MM.1S (cell line): ENCODE measurements at regions not wholly inside any gene's neighbourhood (a gene's known extent, or its start where the extent isn't known, plus 50 kb on each side); places are given as distances from the start of the nearest gene placed in this dataset.

Source experiments
- CTCF ChIP-seq: fragments of 300-600 bp; sonication (generic); IDR thresholded peaks from 2 replicates; pipeline ENCODE4 v1.5.1; 2016; ENCODE audit warnings: antibody characterized with exemption, low read length, mixed read lengths
- EZH2 ChIP-seq: fragments of 300-600 bp; sonication (generic); optimal IDR thresholded peaks from 2 replicates; pipeline ENCODE3; 2017; ENCODE audit warnings: low read depth, mild to moderate bottlenecking, antibody characterized with exemption, low read length, mixed read lengths
- EZH2phosphoT487 ChIP-seq: fragments of 300-600 bp; sonication (generic); IDR thresholded peaks from 2 replicates; pipeline ENCODE4 v1.6.1; 2018; ENCODE audit warnings: antibody characterized with exemption, low read length

DNA sequence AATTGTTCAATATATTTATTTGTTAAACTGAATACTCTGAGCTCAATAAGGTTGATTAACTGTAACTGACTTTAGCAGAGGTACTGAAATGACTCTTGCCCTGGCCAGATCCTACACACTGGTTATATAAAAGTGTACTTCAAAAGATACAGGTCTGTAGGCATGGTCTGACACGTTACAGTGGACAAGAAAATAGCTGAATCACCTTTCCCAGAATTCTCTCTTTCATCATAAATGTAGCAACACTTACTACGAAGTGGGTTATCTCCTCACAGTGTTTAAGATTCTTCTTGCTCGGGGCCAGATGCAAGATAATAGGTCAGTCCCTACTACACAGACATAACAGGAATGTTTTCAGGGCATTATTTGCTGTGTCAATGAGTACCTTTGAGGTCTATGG, 107.0 kb upstream of the ZC3H15 start:
- TF ChIP-seq CTCF (no peak), EZH2 (no peak), EZH2phosphoT487 (no peak)
